Colonic mucosa (tissue), 4 donors: ENCODE measurements at regions not wholly inside any gene's neighbourhood (a gene's known extent, or its start where the extent isn't known, plus 50 kb on each side); places are given as distances from the start of the nearest gene placed in this dataset.

Experiments
- DNase-seq: peaks from one replicate; pipeline ENCODE4 v3.0.0-alpha.2; 2020
- H3K27ac ChIP-seq: fragments of 200-600 bp; one replicate; pipeline ENCODE4 v1.8.0; 2021
- H3K27me3 ChIP-seq: fragments of 200-600 bp; one replicate; pipeline ENCODE4 v1.8.0; 2021
- H3K36me3 ChIP-seq: fragments of 200-600 bp; one replicate; pipeline ENCODE4 v1.8.0; 2021
- H3K4me1 ChIP-seq: fragments of 200-600 bp; one replicate; pipeline ENCODE4 v1.8.0; 2021; ENCODE audit warnings: mild to moderate bottlenecking
- H3K4me3 ChIP-seq: fragments of 200-600 bp; one replicate; pipeline ENCODE4 v1.8.0; 2021
- H3K9ac ChIP-seq, 2 donors: one replicate each; pipeline ENCODE4 v1.7.0; 2013; ENCODE audit warnings: control low read depth in 2 of 2, low read depth in 2 of 2, low read length in 2 of 2
- H3K9me3 ChIP-seq: fragments of 200-600 bp; one replicate; pipeline ENCODE4 v1.8.0; 2021
- CTCF ChIP-seq: fragments of 200-600 bp; IDR thresholded peaks from one replicate; pipeline ENCODE4 v1.8.0; 2022; ENCODE audit warnings: antibody characterized with exemption, mild to moderate bottlenecking
- intact Hi-C: fragments of 100-400 bp; cut with DNase I; formaldehyde crosslinking; loops from one replicate; pipeline ENCODE4 v1.14.1; 2022
- donor health status: healthy.
- donor health status: DM: no; HTN: no; CAD: no.
- donor health status: DM: no; HTN: no; CAD: no.

- DNase-seq = no peak
- no peaks in the 10 kb centered on the region for H3K9me3 ChIP-seq
- H3K4me3 ChIP-seq = no peak overlapping the region
- H3K27me3 ChIP-seq = no peaks in the 10 kb centered on the region
- no peak for TF ChIP-seq CTCF
- H3K4me1 ChIP-seq = no peaks in the 10 kb centered on the region
- H3K9ac ChIP-seq = no peak overlapping the region
- no peak overlapping the region for H3K27ac ChIP-seq
- intact Hi-C loops = no loop called here
- H3K36me3 ChIP-seq = no peaks in the 10 kb centered on the region
Observed at GRCh38 chr5:121748686-121749085, 103.0 kb upstream of the FTMT start.

GRCh38 chr5:121752149-121752548, 99.5 kb upstream of the FTMT start:
- no peak for DNase-seq
- H3K36me3 ChIP-seq = no peaks in the 10 kb centered on the region
- no peaks in the 10 kb centered on the region for H3K4me1 ChIP-seq
- no peak overlapping the region for H3K27ac ChIP-seq
- no peak overlapping the region for H3K9ac ChIP-seq
- intact Hi-C loops = no loop called here
- no peak for TF ChIP-seq CTCF
- H3K27me3 ChIP-seq = no peaks in the 10 kb centered on the region
- H3K4me3 ChIP-seq = no peak overlapping the region
- H3K9me3 ChIP-seq = no peaks in the 10 kb centered on the region

GRCh38 chr5:121755266-121755665, 96.4 kb upstream of the FTMT start:
- H3K4me3 ChIP-seq = no peak overlapping the region
- H3K36me3 ChIP-seq = no peaks in the 10 kb centered on the region
- intact Hi-C loops = no loop called here
- H3K4me1 ChIP-seq = no peaks in the 10 kb centered on the region
- no peaks in the 10 kb centered on the region for H3K27me3 ChIP-seq
- H3K27ac ChIP-seq = no peak overlapping the region
- H3K9me3 ChIP-seq = no peaks in the 10 kb centered on the region
- no peak for TF ChIP-seq CTCF
- DNase-seq = no peak
- no peak overlapping the region for H3K9ac ChIP-seq

- no peak for DNase-seq
- TF ChIP-seq CTCF = no peak
- Histone ChIP-seq H3K9me3 (no peaks in the 10 kb centered on the region), H3K9ac (no peak overlapping the region), H3K27ac (no peak overlapping the region), H3K4me1 (no peaks in the 10 kb centered on the region), H3K27me3 (no peaks in the 10 kb centered on the region), H3K4me3 (no peak overlapping the region), H3K36me3 (no peaks in the 10 kb centered on the region)
- intact Hi-C loops = no loop called here
Observed at GRCh38 chr5:121757753-121758152, 93.9 kb upstream of the FTMT start.

GRCh38 chr5:121758615-121759014, 93.1 kb upstream of the FTMT start:
- TF ChIP-seq CTCF = no peak
- no peak overlapping the region for H3K9ac ChIP-seq
- no peaks in the 10 kb centered on the region for H3K9me3 ChIP-seq
- DNase-seq = no peak
- intact Hi-C loops = no loop called here
- H3K36me3 ChIP-seq = no peaks in the 10 kb centered on the region
- H3K4me1 ChIP-seq = no peaks in the 10 kb centered on the region
- H3K27ac ChIP-seq = no peak overlapping the region
- no peak overlapping the region for H3K4me3 ChIP-seq
- no peaks in the 10 kb centered on the region for H3K27me3 ChIP-seq

- H3K27me3 ChIP-seq = no peaks in the 10 kb centered on the region
- H3K36me3 ChIP-seq = no peaks in the 10 kb centered on the region
- H3K4me3 ChIP-seq = no peak overlapping the region
- H3K9ac ChIP-seq = no peak overlapping the region
- H3K4me1 ChIP-seq = no peaks in the 10 kb centered on the region
- no peaks in the 10 kb centered on the region for H3K9me3 ChIP-seq
- TF ChIP-seq CTCF = no peak
- DNase-seq = no peak
- intact Hi-C loops = no loop called here
- H3K27ac ChIP-seq = no peak overlapping the region
Observed at GRCh38 chr5:121762426-121762825, 89.3 kb upstream of the FTMT start.
